MM.1S (cell line): ENCODE measurements at regions not wholly inside any gene's neighbourhood (a gene's known extent, or its start where the extent isn't known, plus 50 kb on each side); places are given as distances from the start of the nearest gene placed in this dataset.
A peak's percentile ranks its signal among the peaks of the same experiment; 100 is the strongest.

Source experiments
- DNase-seq: peaks from one replicate; pipeline ENCODE4 v3.0.0-alpha.2; 2015
- H2AFZ ChIP-seq: fragments of 300-600 bp; sonication (generic); 2 replicates; pipeline ENCODE4 v1.6.0; 2016; ENCODE audit warnings: antibody characterized with exemption, low read length
- H3F3A ChIP-seq: fragments of 300-600 bp; sonication (generic); 2 replicates; pipeline ENCODE4 v1.6.1; 2016; ENCODE audit warnings: mild to moderate bottlenecking, antibody characterized with exemption, low read length, moderate library complexity, mixed read lengths; ENCODE audit not compliant: insufficient read depth
- H3K27ac ChIP-seq: fragments of 300-600 bp; sonication (generic); 2 replicates; pipeline ENCODE4 v1.5.1; 2016; ENCODE audit warnings: mild to moderate bottlenecking, low read length
- H3K27me3 ChIP-seq: fragments of 300-600 bp; sonication (generic); replicated peaks from 2 replicates; pipeline ENCODE4 v1.6.0; 2016; ENCODE audit warnings: low read length; ENCODE audit not compliant: insufficient read depth
- H3K36me3 ChIP-seq: fragments of 300-600 bp; sonication (generic); replicated peaks from 2 replicates; pipeline ENCODE4 v1.6.1; 2016; ENCODE audit warnings: mild to moderate bottlenecking, low read length, mixed read lengths; ENCODE audit not compliant: insufficient read depth
- H3K4me1 ChIP-seq: fragments of 300-600 bp; sonication (generic); 2 replicates; pipeline ENCODE4 v1.6.1; 2016; ENCODE audit warnings: low read length, mixed read lengths
- H3K4me2 ChIP-seq: fragments of 300-600 bp; sonication (generic); 2 replicates; pipeline ENCODE4 v1.6.0; 2016; ENCODE audit warnings: low read depth, low read length
- H3K4me3 ChIP-seq: fragments of 300-600 bp; sonication (generic); 2 replicates; pipeline ENCODE4 v1.5.1; 2016; ENCODE audit warnings: low read length, mixed read lengths
- H3K79me2 ChIP-seq: fragments of 300-600 bp; sonication (generic); 2 replicates; pipeline ENCODE4 v1.6.1; 2016; ENCODE audit warnings: mixed run types, low read length, mixed read lengths
- H3K9ac ChIP-seq: fragments of 300-600 bp; sonication (generic); 2 replicates; pipeline ENCODE4 v1.6.1; 2016; ENCODE audit warnings: low read length, mixed read lengths
- H3K9me2 ChIP-seq: fragments of 300-600 bp; sonication (generic); replicated peaks from 2 replicates; pipeline ENCODE4 v1.6.1; 2016; ENCODE audit warnings: mild to moderate bottlenecking, low read length, mixed read lengths; ENCODE audit not compliant: insufficient read depth
- H3K9me3 ChIP-seq: fragments of 300-600 bp; sonication (generic); replicated peaks from 2 replicates; pipeline ENCODE4 v1.6.1; 2016; ENCODE audit warnings: mild to moderate bottlenecking, low read length, mixed read lengths; ENCODE audit not compliant: insufficient read depth
- H4K20me1 ChIP-seq: fragments of 300-600 bp; sonication (generic); 2 replicates; pipeline ENCODE4 v1.6.1; 2016; ENCODE audit warnings: mild to moderate bottlenecking, low read length, moderate library complexity, mixed read lengths; ENCODE audit not compliant: insufficient read depth
- EZH2 ChIP-seq: fragments of 300-600 bp; sonication (generic); optimal IDR thresholded peaks from 2 replicates; pipeline ENCODE3; 2017; ENCODE audit warnings: low read depth, mild to moderate bottlenecking, antibody characterized with exemption, low read length, mixed read lengths
- EZH2phosphoT487 ChIP-seq: fragments of 300-600 bp; sonication (generic); IDR thresholded peaks from 2 replicates; pipeline ENCODE4 v1.6.1; 2018; ENCODE audit warnings: antibody characterized with exemption, low read length
- TF ChIP-seq, protein P1 (sequence below): fragments of 300-600 bp; sonication (generic); IDR thresholded peaks from 2 replicates; pipeline ENCODE4 v1.5.1; 2016; ENCODE audit warnings: antibody characterized with exemption, low read length, mixed read lengths

DNA sequence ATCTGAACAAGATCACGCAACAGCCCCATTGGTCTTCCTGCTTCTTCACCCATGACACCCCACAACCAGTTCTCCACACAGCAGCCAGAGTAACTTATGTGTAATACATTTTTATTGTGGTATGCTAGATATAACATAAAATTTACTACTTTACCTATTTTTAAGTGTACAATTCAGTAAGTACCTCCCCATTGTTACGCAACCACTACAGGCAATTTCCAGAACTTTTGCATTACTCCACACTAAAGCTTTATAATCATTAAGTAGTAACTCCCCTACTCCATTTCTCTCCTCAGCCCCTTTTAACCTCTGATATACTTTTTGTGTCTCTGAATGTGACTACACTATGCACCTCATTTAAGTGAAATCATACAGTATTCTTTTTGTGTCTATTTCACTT, 575.4 kb upstream of the CADM1 start:
- Histone ChIP-seq H3F3A (no peaks in the 10 kb centered on the region), H4K20me1 (no peaks in the 10 kb centered on the region), H3K27ac (no peak overlapping the region), H3K4me3 (no peak overlapping the region), H3K9me3 (no peaks in the 10 kb centered on the region), H3K4me2 (no peak overlapping the region), H3K9ac (no peak overlapping the region), H3K79me2 (no peaks in the 10 kb centered on the region), H3K36me3 (no peaks in the 10 kb centered on the region), H2AFZ (no peak overlapping the region), H3K27me3 (no peaks in the 10 kb centered on the region), H3K4me1 (no peaks in the 10 kb centered on the region), H3K9me2 (no peaks in the 10 kb centered on the region)
- TF ChIP-seq EZH2 (no peak), EZH2phosphoT487 (no peak)
- TF ChIP-seq, protein P1, sequence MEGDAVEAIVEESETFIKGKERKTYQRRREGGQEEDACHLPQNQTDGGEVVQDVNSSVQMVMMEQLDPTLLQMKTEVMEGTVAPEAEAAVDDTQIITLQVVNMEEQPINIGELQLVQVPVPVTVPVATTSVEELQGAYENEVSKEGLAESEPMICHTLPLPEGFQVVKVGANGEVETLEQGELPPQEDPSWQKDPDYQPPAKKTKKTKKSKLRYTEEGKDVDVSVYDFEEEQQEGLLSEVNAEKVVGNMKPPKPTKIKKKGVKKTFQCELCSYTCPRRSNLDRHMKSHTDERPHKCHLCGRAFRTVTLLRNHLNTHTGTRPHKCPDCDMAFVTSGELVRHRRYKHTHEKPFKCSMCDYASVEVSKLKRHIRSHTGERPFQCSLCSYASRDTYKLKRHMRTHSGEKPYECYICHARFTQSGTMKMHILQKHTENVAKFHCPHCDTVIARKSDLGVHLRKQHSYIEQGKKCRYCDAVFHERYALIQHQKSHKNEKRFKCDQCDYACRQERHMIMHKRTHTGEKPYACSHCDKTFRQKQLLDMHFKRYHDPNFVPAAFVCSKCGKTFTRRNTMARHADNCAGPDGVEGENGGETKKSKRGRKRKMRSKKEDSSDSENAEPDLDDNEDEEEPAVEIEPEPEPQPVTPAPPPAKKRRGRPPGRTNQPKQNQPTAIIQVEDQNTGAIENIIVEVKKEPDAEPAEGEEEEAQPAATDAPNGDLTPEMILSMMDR = no peak
- no peak for DNase-seq

DNA sequence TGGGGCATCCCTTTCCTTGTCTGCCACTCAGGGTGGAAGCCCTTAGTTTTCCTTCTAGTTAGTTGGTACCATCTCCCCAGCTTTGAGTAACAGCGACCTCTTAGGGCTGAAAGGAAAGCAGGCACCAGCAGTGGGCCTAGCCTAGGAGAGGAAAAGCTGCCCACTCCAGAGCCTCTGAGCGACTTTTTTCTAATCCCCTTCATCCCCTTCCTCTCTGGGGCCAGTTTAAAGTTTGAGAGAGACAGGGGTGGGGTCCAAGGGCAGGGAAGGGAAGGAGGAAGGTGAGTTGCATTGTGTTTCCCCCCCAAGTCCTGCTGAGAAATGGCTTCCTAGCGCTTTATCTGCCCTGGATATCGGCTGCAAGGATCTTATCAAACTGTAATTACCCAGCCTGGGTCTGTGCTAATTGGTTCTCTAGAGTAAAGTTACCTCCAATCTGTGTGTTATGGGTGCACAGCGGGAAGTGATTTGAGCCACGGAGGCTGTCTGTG, 573.9 kb upstream of the CADM1 start:
- H3F3A ChIP-seq = no peaks in the 10 kb centered on the region
- no peaks in the 10 kb centered on the region for H3K27me3 ChIP-seq
- no peaks in the 10 kb centered on the region for H3K9me2 ChIP-seq
- TF ChIP-seq, protein P1 = peak; percentile 35
- TF ChIP-seq EZH2phosphoT487 (no peak), EZH2 (no peak)
- H4K20me1 ChIP-seq = no peaks in the 10 kb centered on the region
- H3K4me1 ChIP-seq = no peaks in the 10 kb centered on the region
- no peak overlapping the region for H2AFZ ChIP-seq
- no peak overlapping the region for H3K9ac ChIP-seq
- no peak overlapping the region for H3K4me3 ChIP-seq
- no peak for DNase-seq
- no peaks in the 10 kb centered on the region for H3K9me3 ChIP-seq
- H3K27ac ChIP-seq = no peak overlapping the region
- H3K36me3 ChIP-seq = no peaks in the 10 kb centered on the region
- no peak overlapping the region for H3K4me2 ChIP-seq
- no peaks in the 10 kb centered on the region for H3K79me2 ChIP-seq

DNA sequence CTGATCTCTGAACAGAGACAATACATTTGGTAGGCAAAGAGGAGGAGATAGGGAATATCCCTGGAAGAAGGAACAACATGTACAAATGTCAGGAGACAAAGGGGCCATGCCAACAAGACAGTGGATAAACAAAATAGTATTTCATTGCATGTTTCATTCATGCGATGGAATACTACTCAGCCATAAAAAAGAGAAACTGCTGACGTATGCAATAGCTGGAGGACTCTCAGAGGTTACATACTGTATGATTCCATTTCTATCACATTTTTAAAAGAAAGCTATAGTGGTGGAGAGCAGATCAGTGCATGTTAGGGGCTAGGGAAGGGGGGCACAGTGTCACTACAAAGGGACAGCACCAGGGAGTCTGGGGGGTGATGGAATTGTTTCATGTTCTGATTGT, 572.9 kb upstream of the CADM1 start:
- Histone ChIP-seq H3K79me2 (no peaks in the 10 kb centered on the region), H3K4me1 (no peaks in the 10 kb centered on the region), H2AFZ (no peak overlapping the region), H3K4me3 (no peak overlapping the region), H3K4me2 (no peak overlapping the region), H3F3A (no peaks in the 10 kb centered on the region), H3K27ac (no peak overlapping the region), H3K9me2 (no peaks in the 10 kb centered on the region), H3K27me3 (no peaks in the 10 kb centered on the region), H3K9ac (no peak overlapping the region), H3K36me3 (no peaks in the 10 kb centered on the region), H3K9me3 (no peaks in the 10 kb centered on the region), H4K20me1 (no peaks in the 10 kb centered on the region)
- no peak for TF ChIP-seq EZH2phosphoT487
- TF ChIP-seq, protein P1 = no peak
- no peak for TF ChIP-seq EZH2
- no peak for DNase-seq
